ENCODE measurements at regions not wholly inside any gene's neighbourhood (a gene's known extent, or its start where the extent isn't known, plus 50 kb on each side); places are given as distances from the start of the nearest gene placed in this dataset.

DNA sequence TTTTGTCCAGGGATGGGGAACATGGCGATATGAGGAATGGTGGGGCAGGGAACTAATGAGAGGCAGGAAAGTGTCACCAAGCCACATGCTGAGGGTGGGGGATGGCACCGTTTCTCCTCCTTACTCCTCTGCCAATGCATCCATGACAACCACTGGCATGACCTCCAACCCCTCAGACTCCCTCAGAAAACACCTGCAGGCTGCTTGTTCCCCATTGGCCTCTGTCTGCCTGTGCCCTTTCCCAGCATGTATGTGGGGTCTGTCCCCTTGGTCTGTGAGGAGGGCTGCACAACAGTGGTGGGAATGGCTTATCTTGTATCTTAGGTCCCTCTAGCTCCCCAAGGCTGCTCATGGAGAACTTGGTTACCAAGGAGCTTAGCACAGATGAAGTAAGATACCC lies 137.2 kb upstream of the NGF start:
- TF ChIP-seq, protein P1, sequence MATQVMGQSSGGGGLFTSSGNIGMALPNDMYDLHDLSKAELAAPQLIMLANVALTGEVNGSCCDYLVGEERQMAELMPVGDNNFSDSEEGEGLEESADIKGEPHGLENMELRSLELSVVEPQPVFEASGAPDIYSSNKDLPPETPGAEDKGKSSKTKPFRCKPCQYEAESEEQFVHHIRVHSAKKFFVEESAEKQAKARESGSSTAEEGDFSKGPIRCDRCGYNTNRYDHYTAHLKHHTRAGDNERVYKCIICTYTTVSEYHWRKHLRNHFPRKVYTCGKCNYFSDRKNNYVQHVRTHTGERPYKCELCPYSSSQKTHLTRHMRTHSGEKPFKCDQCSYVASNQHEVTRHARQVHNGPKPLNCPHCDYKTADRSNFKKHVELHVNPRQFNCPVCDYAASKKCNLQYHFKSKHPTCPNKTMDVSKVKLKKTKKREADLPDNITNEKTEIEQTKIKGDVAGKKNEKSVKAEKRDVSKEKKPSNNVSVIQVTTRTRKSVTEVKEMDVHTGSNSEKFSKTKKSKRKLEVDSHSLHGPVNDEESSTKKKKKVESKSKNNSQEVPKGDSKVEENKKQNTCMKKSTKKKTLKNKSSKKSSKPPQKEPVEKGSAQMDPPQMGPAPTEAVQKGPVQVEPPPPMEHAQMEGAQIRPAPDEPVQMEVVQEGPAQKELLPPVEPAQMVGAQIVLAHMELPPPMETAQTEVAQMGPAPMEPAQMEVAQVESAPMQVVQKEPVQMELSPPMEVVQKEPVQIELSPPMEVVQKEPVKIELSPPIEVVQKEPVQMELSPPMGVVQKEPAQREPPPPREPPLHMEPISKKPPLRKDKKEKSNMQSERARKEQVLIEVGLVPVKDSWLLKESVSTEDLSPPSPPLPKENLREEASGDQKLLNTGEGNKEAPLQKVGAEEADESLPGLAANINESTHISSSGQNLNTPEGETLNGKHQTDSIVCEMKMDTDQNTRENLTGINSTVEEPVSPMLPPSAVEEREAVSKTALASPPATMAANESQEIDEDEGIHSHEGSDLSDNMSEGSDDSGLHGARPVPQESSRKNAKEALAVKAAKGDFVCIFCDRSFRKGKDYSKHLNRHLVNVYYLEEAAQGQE (IDR thresholded peaks at IDR 0.05; ENCODE audit: insufficient read depth in 1 of 2, low read depth in 2 of 2, low read length in 2 of 2): no peak
- no peak for TF ChIP-seq POLR2AphosphoS5 (IDR thresholded peaks at IDR 0.05; ENCODE audit: low read depth, low read length)
- TF ChIP-seq TAF1 (IDR thresholded peaks at IDR 0.05; ENCODE audit: borderline replicate concordance, insufficient read depth, low read length): no peak
- no peak for TF ChIP-seq SIN3A (IDR thresholded peaks at IDR 0.05; ENCODE audit: borderline replicate concordance, insufficient read depth, low read length)
- TF ChIP-seq FOXP2 (optimal IDR thresholded peaks at IDR 0.05; ENCODE audit: borderline replicate concordance, extremely low read depth, extremely low read length, insufficient read depth): no peak
